ENCODE measurements at regions not wholly inside any gene's neighbourhood (a gene's known extent, or its start where the extent isn't known, plus 50 kb on each side); places are given as distances from the start of the nearest gene placed in this dataset.
"Not testable (repeated sequence)": the region's sequence is repeated elsewhere in the genome, so short reads cannot be mapped to it uniquely, and the experiment has no call there.

DNA sequence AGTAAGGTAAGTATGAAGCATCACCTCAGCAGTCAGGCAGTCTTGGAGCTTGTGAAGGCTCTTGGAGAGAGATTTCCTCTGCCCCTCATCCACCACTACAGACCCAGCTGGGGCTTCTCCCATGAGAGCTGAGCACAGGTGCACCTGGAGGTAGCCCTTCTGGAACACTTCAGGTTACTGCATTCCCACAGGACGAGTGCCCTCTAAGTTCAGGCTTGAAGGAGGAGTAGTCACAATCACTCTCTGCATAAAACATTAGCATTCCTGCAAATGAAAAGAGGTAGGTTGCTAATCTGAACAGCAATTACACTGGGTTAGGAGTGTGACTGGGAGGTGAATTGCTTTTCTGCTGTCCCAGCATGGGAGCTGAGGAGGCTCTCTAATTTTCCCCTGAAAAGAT is 308.8 kb downstream of the TEX13C start:
- H3K36me3 Mint-ChIP-seq (ENCODE audit: low read depth): no peaks in the 10 kb centered on the region

DNA sequence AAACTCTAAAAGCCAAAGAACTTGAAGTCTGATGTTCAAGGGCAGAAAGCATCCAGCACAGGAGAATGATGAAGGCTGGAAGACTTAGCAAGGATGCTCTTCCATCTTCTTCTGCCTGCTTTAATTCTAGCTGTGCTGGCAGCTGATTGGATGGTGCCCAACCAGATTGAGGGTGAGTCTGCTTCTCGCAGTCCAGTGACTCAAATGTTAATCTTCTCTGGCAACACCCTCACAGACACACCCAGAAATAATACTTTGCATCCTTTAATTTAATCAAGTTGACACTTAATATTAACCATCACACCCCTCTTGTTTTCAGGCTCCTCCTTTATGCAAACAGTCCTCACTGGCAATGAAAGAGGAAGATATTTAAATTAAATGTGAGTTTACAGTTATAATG is 321.7 kb downstream of the TEX13C start:
- no peaks in the 10 kb centered on the region for H3K36me3 Mint-ChIP-seq (ENCODE audit: low read depth)
- H3K27me3 Mint-ChIP-seq (ENCODE audit: low read depth): no peaks in the 10 kb centered on the region
- intact Hi-C loops (cut with micrococcal nuclease): no loop called here
- no peaks in the 10 kb centered on the region for H3K4me1 Mint-ChIP-seq (ENCODE audit: low read depth)
- no peak for DNase-seq
- CTCF ChIA-PET: no interaction called here
- no peak overlapping the region for H3K27ac Mint-ChIP-seq
- H3K9me3 Mint-ChIP-seq: no peaks in the 10 kb centered on the region
- H3K4me3 Mint-ChIP-seq: no peak overlapping the region

More for the DNA sequence above, 308.8 kb downstream of the TEX13C start:
- Mint-ChIP-seq H3K9me3 (no peaks in the 10 kb centered on the region), H3K4me1 (ENCODE audit: low read depth) (no peaks in the 10 kb centered on the region), H3K27ac (no peak overlapping the region), H3K27me3 (ENCODE audit: low read depth) (peaks cover 2% of the 10 kb centered on the region), H3K4me3 (no peak overlapping the region)
- DNase-seq: no peak
- intact Hi-C loops (cut with micrococcal nuclease): no loop called here
- CTCF ChIA-PET: no interaction called here

DNA sequence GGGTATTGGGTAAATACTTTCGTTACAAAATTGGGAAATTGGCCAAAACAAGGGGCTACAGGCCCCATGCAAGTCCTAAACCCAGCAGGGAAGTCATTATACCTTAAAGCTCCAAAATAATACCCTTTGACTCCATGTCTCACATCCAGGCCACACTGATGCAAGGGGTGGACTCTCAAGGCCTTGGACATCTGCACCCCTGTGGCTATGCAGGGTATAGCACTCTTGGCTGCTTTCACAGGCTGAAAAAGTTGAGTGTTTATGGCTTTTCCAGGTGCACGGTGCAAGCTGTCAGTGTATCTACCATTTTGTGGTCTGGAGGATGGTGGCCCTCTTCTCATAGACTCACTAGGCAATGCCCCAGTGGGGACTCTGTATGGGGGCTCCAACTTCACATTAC is 326.5 kb downstream of the TEX13C start:
- H3K4me3 Mint-ChIP-seq: no peak overlapping the region
- H3K36me3 Mint-ChIP-seq (ENCODE audit: low read depth): no peaks in the 10 kb centered on the region
- intact Hi-C loops (cut with micrococcal nuclease): no loop called here
- no peaks in the 10 kb centered on the region for H3K9me3 Mint-ChIP-seq
- no peak for DNase-seq
- H3K27me3 Mint-ChIP-seq (ENCODE audit: low read depth): no peaks in the 10 kb centered on the region
- no peaks in the 10 kb centered on the region for H3K4me1 Mint-ChIP-seq (ENCODE audit: low read depth)
- CTCF ChIA-PET: no interaction called here
- no peak overlapping the region for H3K27ac Mint-ChIP-seq

- CTCF ChIA-PET: no interaction called here
These were observed 331.8 kb downstream of the TEX13C start for GRCh38 chrX:125651426-125651825.

GRCh38 chrX:125654501-125654900 is 334.8 kb downstream of the TEX13C start:
- Mint-ChIP-seq H3K4me1 (ENCODE audit: low read depth) (no peaks in the 10 kb centered on the region), H3K27ac (no peak overlapping the region), H3K36me3 (ENCODE audit: low read depth) (no peaks in the 10 kb centered on the region), H3K9me3 (no peaks in the 10 kb centered on the region), H3K4me3 (no peak overlapping the region), H3K27me3 (ENCODE audit: low read depth) (no peaks in the 10 kb centered on the region)
- CTCF ChIA-PET: no interaction called here
- DNase-seq: no peak
- intact Hi-C loops (cut with micrococcal nuclease): no loop called here

More at GRCh38 chrX:125651426-125651825, 331.8 kb downstream of the TEX13C start:
- Mint-ChIP-seq H3K4me1 (ENCODE audit: low read depth) (no peaks in the 10 kb centered on the region), H3K9me3 (no peaks in the 10 kb centered on the region), H3K4me3 (no peak overlapping the region), H3K27ac (no peak overlapping the region), H3K36me3 (ENCODE audit: low read depth) (no peaks in the 10 kb centered on the region), H3K27me3 (ENCODE audit: low read depth) (no peaks in the 10 kb centered on the region)
- no peak for DNase-seq
- intact Hi-C loops (cut with micrococcal nuclease): no loop called here

DNA sequence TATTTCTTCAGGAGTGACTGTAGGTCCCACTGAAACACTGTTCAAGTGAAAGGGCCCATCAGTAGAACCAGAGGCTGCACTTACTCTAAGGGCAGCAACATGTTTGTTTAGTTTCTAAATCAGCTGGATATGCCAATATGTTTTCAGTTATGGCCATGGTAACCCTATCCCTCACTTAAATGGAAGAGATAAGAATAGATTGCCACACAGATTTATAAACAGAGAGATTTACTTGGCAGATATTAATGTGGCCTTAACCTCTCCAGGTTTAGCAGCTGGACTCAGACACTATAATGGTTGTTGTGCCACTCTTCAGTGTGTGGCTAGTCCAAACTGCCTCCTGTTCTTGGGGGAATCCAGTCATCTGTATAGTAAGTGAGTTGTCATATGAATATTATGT is 354.1 kb downstream of the TEX13C start:
- Mint-ChIP-seq H3K9me3 (peaks cover 3% of the 10 kb centered on the region), H3K27me3 (ENCODE audit: low read depth) (no peaks in the 10 kb centered on the region), H3K27ac (no peak overlapping the region), H3K4me1 (ENCODE audit: low read depth) (no peaks in the 10 kb centered on the region), H3K36me3 (ENCODE audit: low read depth) (no peaks in the 10 kb centered on the region), H3K4me3 (no peak overlapping the region)
- intact Hi-C loops (cut with micrococcal nuclease): no loop called here
- CTCF ChIA-PET: no interaction called here
- DNase-seq: no peak

DNA sequence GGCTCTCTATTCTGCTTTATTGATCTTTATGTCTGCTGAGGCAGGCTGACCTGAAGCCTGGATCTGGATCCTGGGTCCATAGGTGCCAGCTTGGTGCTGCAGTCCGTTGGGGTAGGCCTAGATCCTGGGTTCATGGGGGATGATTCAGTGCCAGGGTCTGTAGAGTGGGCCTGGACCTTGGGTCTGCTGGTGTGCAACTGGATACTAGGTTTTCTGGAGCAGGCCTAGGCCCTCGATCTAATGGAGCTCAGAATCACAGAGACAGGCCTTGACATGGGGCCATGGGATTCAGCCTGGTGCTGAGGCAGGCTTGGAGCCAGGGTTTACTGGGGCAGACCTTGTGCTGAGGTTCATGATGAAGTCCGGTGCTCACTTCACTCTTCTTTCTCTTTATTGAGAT is 358.6 kb downstream of the TEX13C start:
- peaks cover 3% of the 10 kb centered on the region for H3K9me3 Mint-ChIP-seq
- DNase-seq: no peak
- no peak overlapping the region for H3K27ac Mint-ChIP-seq
- intact Hi-C loops (cut with micrococcal nuclease): no loop called here
- no peaks in the 10 kb centered on the region for H3K36me3 Mint-ChIP-seq (ENCODE audit: low read depth)
- no peaks in the 10 kb centered on the region for H3K27me3 Mint-ChIP-seq (ENCODE audit: low read depth)
- H3K4me1 Mint-ChIP-seq (ENCODE audit: low read depth): no peaks in the 10 kb centered on the region
- CTCF ChIA-PET: no interaction called here
- H3K4me3 Mint-ChIP-seq: no peak overlapping the region

- Mint-ChIP-seq H3K4me3 (no peak overlapping the region), H3K36me3 (ENCODE audit: low read depth) (no peaks in the 10 kb centered on the region), H3K27ac (no peak overlapping the region), H3K9me3 (peaks cover 3% of the 10 kb centered on the region), H3K27me3 (ENCODE audit: low read depth) (no peaks in the 10 kb centered on the region), H3K4me1 (ENCODE audit: low read depth) (no peaks in the 10 kb centered on the region)
- DNase-seq: no peak
- intact Hi-C loops (cut with micrococcal nuclease): no loop called here
- CTCF ChIA-PET: interaction anchor here (0.7 kb wide), 1 partner anchor 1182 kb away, joined by 3 read pairs; no protein-coding TSS in a partner anchor
These were observed 360.7 kb downstream of the TEX13C start for GRCh38 chrX:125680366-125680765.

GRCh38 chrX:125681058-125681457 is 361.4 kb downstream of the TEX13C start:
- no peak for DNase-seq
- H3K9me3 Mint-ChIP-seq: peaks cover under 1% of the 10 kb centered on the region
- H3K27me3 Mint-ChIP-seq (ENCODE audit: low read depth): no peaks in the 10 kb centered on the region
- H3K4me1 Mint-ChIP-seq (ENCODE audit: low read depth): no peaks in the 10 kb centered on the region
- no peaks in the 10 kb centered on the region for H3K36me3 Mint-ChIP-seq (ENCODE audit: low read depth)
- H3K27ac Mint-ChIP-seq: no peak overlapping the region
- CTCF ChIA-PET: no interaction called here
- intact Hi-C loops (cut with micrococcal nuclease): no loop called here
- H3K4me3 Mint-ChIP-seq: no peak overlapping the region

GRCh38 chrX:125681507-125681906 is 361.8 kb downstream of the TEX13C start:
- CTCF ChIA-PET: no interaction called here

GRCh38 chrX:125690522-125690921 is 370.9 kb downstream of the TEX13C start:
- H3K4me3 Mint-ChIP-seq; H3K4me1 Mint-ChIP-seq (ENCODE audit: low read depth); CTCF ChIA-PET; intact Hi-C loops (cut with micrococcal nuclease); H3K27me3 Mint-ChIP-seq (ENCODE audit: low read depth); DNase-seq; H3K36me3 Mint-ChIP-seq (ENCODE audit: low read depth); H3K9me3 Mint-ChIP-seq; H3K27ac Mint-ChIP-seq: not testable (repeated sequence)

More at GRCh38 chrX:125681507-125681906, 361.8 kb downstream of the TEX13C start:
- Mint-ChIP-seq H3K27me3 (ENCODE audit: low read depth) (no peaks in the 10 kb centered on the region), H3K36me3 (ENCODE audit: low read depth) (no peaks in the 10 kb centered on the region), H3K4me3 (no peak overlapping the region), H3K4me1 (ENCODE audit: low read depth) (no peaks in the 10 kb centered on the region), H3K9me3 (no peaks in the 10 kb centered on the region), H3K27ac (no peak overlapping the region)
- DNase-seq: no peak
- intact Hi-C loops (cut with micrococcal nuclease): no loop called here

DNA sequence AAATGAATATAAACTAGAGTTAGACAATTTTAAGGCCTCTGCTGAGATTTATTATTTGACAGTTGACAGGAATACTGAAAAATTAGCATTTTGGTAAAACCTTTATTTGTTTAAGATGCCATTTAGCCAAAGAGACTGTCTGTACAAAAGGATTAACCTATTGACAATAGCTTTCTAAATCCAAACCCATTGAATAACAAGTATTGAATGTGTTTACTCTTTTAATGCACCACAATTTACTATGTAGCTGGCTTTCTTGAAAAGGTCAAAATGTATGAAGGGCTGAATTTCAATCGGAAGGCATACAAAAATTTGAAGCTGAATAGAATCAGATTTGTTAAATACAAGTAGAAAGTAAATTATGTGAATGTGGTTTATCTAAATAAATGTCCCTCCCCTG is 374.5 kb downstream of the TEX13C start:
- H3K9me3 Mint-ChIP-seq: no peaks in the 10 kb centered on the region
- DNase-seq: no peak
- H3K27me3 Mint-ChIP-seq (ENCODE audit: low read depth): no peaks in the 10 kb centered on the region
- no peaks in the 10 kb centered on the region for H3K36me3 Mint-ChIP-seq (ENCODE audit: low read depth)
- no peak overlapping the region for H3K27ac Mint-ChIP-seq
- H3K4me3 Mint-ChIP-seq: no peak overlapping the region
- no peaks in the 10 kb centered on the region for H3K4me1 Mint-ChIP-seq (ENCODE audit: low read depth)
- CTCF ChIA-PET: no interaction called here
- intact Hi-C loops (cut with micrococcal nuclease): no loop called here

- Mint-ChIP-seq H3K4me1 (ENCODE audit: low read depth) (no peaks in the 10 kb centered on the region), H3K27me3 (ENCODE audit: low read depth) (peaks cover 4% of the 10 kb centered on the region), H3K9me3 (no peaks in the 10 kb centered on the region), H3K4me3 (no peak overlapping the region), H3K36me3 (ENCODE audit: low read depth) (no peaks in the 10 kb centered on the region), H3K27ac (no peak overlapping the region)
- no peak for DNase-seq
- intact Hi-C loops (cut with micrococcal nuclease): no loop called here
- CTCF ChIA-PET: no interaction called here
These were observed 389.4 kb downstream of the TEX13C start for GRCh38 chrX:125709074-125709473.

GRCh38 chrX:125709532-125709931 is 389.9 kb downstream of the TEX13C start:
- Mint-ChIP-seq H3K4me3 (no peak overlapping the region), H3K27me3 (ENCODE audit: low read depth) (peaks cover 4% of the 10 kb centered on the region), H3K36me3 (ENCODE audit: low read depth) (no peaks in the 10 kb centered on the region), H3K9me3 (no peaks in the 10 kb centered on the region), H3K4me1 (ENCODE audit: low read depth) (no peaks in the 10 kb centered on the region), H3K27ac (no peak overlapping the region)
- DNase-seq: no peak
- intact Hi-C loops (cut with micrococcal nuclease): no loop called here
- CTCF ChIA-PET: no interaction called here
